ENCODE measurements at regions not wholly inside any gene's neighbourhood (a gene's known extent, or its start where the extent isn't known, plus 50 kb on each side); places are given as distances from the start of the nearest gene placed in this dataset.

- peak; percentile 75 for TF ChIP-seq CTCF (IDR thresholded peaks at IDR 0.05; ENCODE audit: insufficient read depth, low read depth, low read length)
- no peak for TF ChIP-seq EZH2 (IDR thresholded peaks at IDR 0.05; ENCODE audit: insufficient read depth, low read length)
These were observed 176.2 kb upstream of the SASH1 start for GRCh38 chr6:148166339-148166968.

Data from astrocyte (in vitro differentiated cells and primary cell).